SU-DHL-6 (cell line): ENCODE measurements at regions not wholly inside any gene's neighbourhood (a gene's known extent, or its start where the extent isn't known, plus 50 kb on each side); places are given as distances from the start of the nearest gene placed in this dataset.
"Not testable (repeated sequence)": the region's sequence is repeated elsewhere in the genome, so short reads cannot be mapped to it uniquely, and the experiment has no call there.

Experiments
- H2AFZ ChIP-seq: fragments of 200-600 bp; sonication (generic); 2 replicates; pipeline ENCODE4 v1.6.1; 2014; ENCODE audit warnings: low read depth, mild to moderate bottlenecking, moderate library complexity, mixed read lengths, antibody characterized with exemption, low read length; ENCODE audit not compliant: severe bottlenecking
- H3F3A ChIP-seq: fragments of 200-600 bp; shearing (Covaris generic); 2 replicates; pipeline ENCODE4 v1.6.0; 2016; ENCODE audit warnings: antibody characterized with exemption, mild to moderate bottlenecking; ENCODE audit not compliant: insufficient read depth
- H3K27ac ChIP-seq: fragments of 200-600 bp; sonication (generic); 2 replicates; pipeline ENCODE4 v1.5.1; 2016; ENCODE audit warnings: low read depth, mild to moderate bottlenecking, low read length, moderate library complexity, mixed read lengths
- H3K27me3 ChIP-seq: fragments of 200-600 bp; sonication (generic), shearing (Covaris generic); 2 replicates; pipeline ENCODE4 v1.6.0; 2014; ENCODE audit warnings: mild to moderate bottlenecking, low read length
- H3K36me3 ChIP-seq: fragments of 200-600 bp; sonication (generic); 2 replicates; pipeline ENCODE4 v1.6.1; 2014; ENCODE audit warnings: mild to moderate bottlenecking, low read length, mixed read lengths
- H3K4me2 ChIP-seq: fragments of 300-600, 200-600 bp; shearing (Covaris generic), sonication (generic); 2 replicates; pipeline ENCODE4 v1.6.0; 2014; ENCODE audit warnings: low read length, low read depth, mild to moderate bottlenecking; ENCODE audit not compliant: poor library complexity, severe bottlenecking
- H3K4me3 ChIP-seq: fragments of 200-600 bp; sonication (generic); 2 replicates; pipeline ENCODE4 v1.5.1; 2014; ENCODE audit warnings: antibody characterized with exemption, low read length, mild to moderate bottlenecking, mixed read lengths; ENCODE audit not compliant: insufficient read depth, poor library complexity, severe bottlenecking
- H3K79me2 ChIP-seq: fragments of 200-600 bp; sonication (generic); 2 replicates; pipeline ENCODE4 v1.6.1; 2014; ENCODE audit warnings: mild to moderate bottlenecking, low read length, moderate library complexity; ENCODE audit not compliant: insufficient read depth
- H3K9ac ChIP-seq: fragments of 200-600 bp; sonication (generic); 2 replicates; pipeline ENCODE4 v1.7.0; 2014; ENCODE audit warnings: mild to moderate bottlenecking, low read length
- H3K9me2 ChIP-seq: fragments of 200-600 bp; sonication (generic); replicated peaks from 2 replicates; pipeline ENCODE4 v1.6.1; 2014; ENCODE audit warnings: low read length; ENCODE audit not compliant: insufficient read depth
- H3K9me3 ChIP-seq: fragments of 200-600 bp; sonication (generic); 2 replicates; pipeline ENCODE4 v1.6.1; 2014; ENCODE audit warnings: low read length, mixed read lengths; ENCODE audit not compliant: insufficient read depth
- H4K20me1 ChIP-seq: fragments of 200-600 bp; sonication (generic); 2 replicates; pipeline ENCODE4 v1.6.1; 2014; ENCODE audit warnings: low read depth, mild to moderate bottlenecking, antibody characterized with exemption, low read length, moderate library complexity, mixed read lengths
- CTCF ChIP-seq: fragments of 200-600 bp; sonication (generic); IDR thresholded peaks from one replicate; pipeline ENCODE4 v1.5.1; 2017; ENCODE audit warnings: antibody characterized with exemption, mild to moderate bottlenecking, low read length, moderate library complexity; ENCODE audit not compliant: insufficient read depth, poor library complexity, severe bottlenecking
- EZH2phosphoT487 ChIP-seq: fragments of 200-600 bp; sonication (generic), shearing (Covaris generic); conservative IDR thresholded peaks from 2 replicates; pipeline ENCODE4 v1.6.1; 2018; ENCODE audit warnings: mild to moderate bottlenecking, antibody characterized with exemption, low read length, moderate library complexity, mixed read lengths

- Histone ChIP-seq H3K79me2 (no peaks in the 10 kb centered on the region), H3F3A (no peaks in the 10 kb centered on the region), H2AFZ (no peak overlapping the region), H3K4me2 (no peak overlapping the region), H3K9me2 (no peaks in the 10 kb centered on the region), H3K36me3 (no peaks in the 10 kb centered on the region), H3K9ac (no peak overlapping the region), H3K4me3 (no peak overlapping the region), H3K9me3 (no peaks in the 10 kb centered on the region), H3K27me3 (no peaks in the 10 kb centered on the region), H4K20me1 (no peaks in the 10 kb centered on the region), H3K27ac (no peak overlapping the region)
- TF ChIP-seq EZH2phosphoT487 (no peak), CTCF (no peak)
Measured at GRCh38 chr10:27330074-27330473, 89.5 kb upstream of the ACBD5 start.

GRCh38 chr10:27328946-27329345 is 88.3 kb upstream of the ACBD5 start:
- H3K79me2 ChIP-seq = no peaks in the 10 kb centered on the region
- H3K27ac ChIP-seq = no peak overlapping the region
- H3K4me2 ChIP-seq = no peak overlapping the region
- no peaks in the 10 kb centered on the region for H4K20me1 ChIP-seq
- no peaks in the 10 kb centered on the region for H3K9me2 ChIP-seq
- H3K27me3 ChIP-seq = no peaks in the 10 kb centered on the region
- H2AFZ ChIP-seq = no peak overlapping the region
- H3F3A ChIP-seq = no peaks in the 10 kb centered on the region
- no peak overlapping the region for H3K9ac ChIP-seq
- no peak overlapping the region for H3K4me3 ChIP-seq
- no peak for TF ChIP-seq CTCF
- TF ChIP-seq EZH2phosphoT487 = no peak
- no peaks in the 10 kb centered on the region for H3K36me3 ChIP-seq
- H3K9me3 ChIP-seq = no peaks in the 10 kb centered on the region

- H3K36me3 ChIP-seq, H3K9me3 ChIP-seq, H3K27ac ChIP-seq, H3K27me3 ChIP-seq, H3K9ac ChIP-seq, H3K9me2 ChIP-seq, H2AFZ ChIP-seq, H3K4me3 ChIP-seq, H3K4me2 ChIP-seq, H3F3A ChIP-seq, H4K20me1 ChIP-seq, H3K79me2 ChIP-seq: not testable (repeated sequence)
Measured at GRCh38 chr10:27326748-27327147, 86.2 kb upstream of the ACBD5 start.

GRCh38 chr10:27319752-27320431 is 79.3 kb upstream of the ACBD5 start:
- Histone ChIP-seq H3K4me2 (peak overlapping the region; percentile 18), H3K9ac (no peak overlapping the region), H3K36me3 (no peaks in the 10 kb centered on the region), H3K27ac (no peak overlapping the region), H3F3A (no peaks in the 10 kb centered on the region; the same call in 1 of the 2 replicates), H3K4me3 (no peak overlapping the region), H3K27me3 (no peaks in the 10 kb centered on the region), H4K20me1 (no peaks in the 10 kb centered on the region), H3K9me2 (no peaks in the 10 kb centered on the region), H2AFZ (peak overlapping the region; percentile 68), H3K9me3 (no peaks in the 10 kb centered on the region), H3K79me2 (no peaks in the 10 kb centered on the region)
- no peak for TF ChIP-seq CTCF
- no peak for TF ChIP-seq EZH2phosphoT487

GRCh38 chr10:27319139-27319538 is 78.5 kb upstream of the ACBD5 start:
- H3K27ac ChIP-seq, H3K4me3 ChIP-seq, H3K79me2 ChIP-seq, H3K36me3 ChIP-seq, H3K9me2 ChIP-seq, H3K27me3 ChIP-seq, H3K9ac ChIP-seq, H3K9me3 ChIP-seq, H4K20me1 ChIP-seq, H3F3A ChIP-seq: not testable (repeated sequence)
- Histone ChIP-seq H2AFZ (peak overlapping the region; percentile 68), H3K4me2 (peak overlapping the region; percentile 18)

- H3K4me3 ChIP-seq, H3K9ac ChIP-seq, H3K36me3 ChIP-seq: not testable (repeated sequence)
Measured at GRCh38 chr10:27315082-27315481, 74.5 kb upstream of the ACBD5 start.

More at GRCh38 chr10:27315082-27315481, 74.5 kb upstream of the ACBD5 start:
- not testable (repeated sequence) for H2AFZ ChIP-seq, H4K20me1 ChIP-seq, H3K27me3 ChIP-seq, H3K27ac ChIP-seq, H3F3A ChIP-seq, H3K9me2 ChIP-seq, H3K9me3 ChIP-seq, H3K4me2 ChIP-seq, H3K79me2 ChIP-seq
